22Rv1 (cell line): ENCODE measurements at regions not wholly inside any gene's neighbourhood (a gene's known extent, or its start where the extent isn't known, plus 50 kb on each side); places are given as distances from the start of the nearest gene placed in this dataset.

Source experiments
- CTCF ChIP-seq: fragments of 450-650 bp; IDR thresholded peaks from 2 replicates; pipeline ENCODE4 v1.5.1; 2017; ENCODE audit warnings: mild to moderate bottlenecking
- ZFX ChIP-seq: fragments of 450-650 bp; IDR thresholded peaks from 2 replicates; pipeline ENCODE4 v1.6.1; 2017; ENCODE audit warnings: antibody characterized with exemption, borderline replicate concordance

- TF ChIP-seq CTCF (no peak), ZFX (no peak)
Measured at GRCh38 chr3:193816028-193816395, 223.0 kb downstream of the OPA1 start.
